Activated T-cell treated with anti-CD3 and anti-CD28 coated beads, Interleukin-2, amount 50 U/mL, for 1 hour (primary cell): ENCODE measurements at regions not wholly inside any gene's neighbourhood (a gene's known extent, or its start where the extent isn't known, plus 50 kb on each side); places are given as distances from the start of the nearest gene placed in this dataset.

Source experiments
- DNase-seq: peaks from one replicate; pipeline ENCODE4 v3.0.0-alpha.2; 2020

- DNase-seq, result no peak
These were observed 1132.4 kb downstream of the EFNB2 start for GRCh38 chr13:105403086-105403485.

- no peak for DNase-seq
These were observed 1140.4 kb downstream of the EFNB2 start for GRCh38 chr13:105395041-105395440.

GRCh38 chr13:105389373-105389772 is 1146.1 kb downstream of the EFNB2 start:
- no peak for DNase-seq

- no peak for DNase-seq
These were observed 1158.0 kb downstream of the EFNB2 start for GRCh38 chr13:105377452-105377851.

- DNase-seq, result no peak
These were observed 1165.3 kb downstream of the EFNB2 start for GRCh38 chr13:105370011-105370650.

GRCh38 chr13:105368781-105369180 is 1166.7 kb downstream of the EFNB2 start:
- DNase-seq, result no peak

GRCh38 chr13:105365831-105366230 is 1169.6 kb downstream of the EFNB2 start:
- no peak for DNase-seq

- DNase-seq, result no peak
These were observed 1170.4 kb downstream of the EFNB2 start for GRCh38 chr13:105365021-105365550.

- no peak for DNase-seq
These were observed 1171.3 kb downstream of the EFNB2 start for GRCh38 chr13:105364191-105364590.

GRCh38 chr13:105363261-105364190 is 1171.9 kb downstream of the EFNB2 start:
- DNase-seq, result no peak

- no peak for DNase-seq
These were observed 1181.8 kb downstream of the EFNB2 start for GRCh38 chr13:105353654-105354053.

GRCh38 chr13:105349082-105349723 is 1186.3 kb downstream of the EFNB2 start:
- DNase-seq, result no peak

GRCh38 chr13:105346141-105346775 is 1189.2 kb downstream of the EFNB2 start:
- no peak for DNase-seq

GRCh38 chr13:105345730-105346129 is 1189.7 kb downstream of the EFNB2 start:
- DNase-seq, result no peak

- DNase-seq, result no peak
These were observed 1190.3 kb downstream of the EFNB2 start for GRCh38 chr13:105345131-105345530.

- no peak for DNase-seq
These were observed 1192.2 kb downstream of the EFNB2 start for GRCh38 chr13:105343134-105343806.

- no peak for DNase-seq
These were observed 1193.1 kb downstream of the EFNB2 start for GRCh38 chr13:105342281-105342820.

GRCh38 chr13:105341758-105342157 is 1193.7 kb downstream of the EFNB2 start:
- no peak for DNase-seq

GRCh38 chr13:105341256-105341655 is 1194.2 kb downstream of the EFNB2 start:
- DNase-seq, result no peak

- DNase-seq, result no peak
These were observed 1195.3 kb downstream of the EFNB2 start for GRCh38 chr13:105340061-105340606.

- no peak for DNase-seq
These were observed 1196.7 kb downstream of the EFNB2 start for GRCh38 chr13:105338773-105339172.

GRCh38 chr13:105338006-105338405 is 1197.5 kb downstream of the EFNB2 start:
- DNase-seq, result no peak
